ENCODE measurements at regions not wholly inside any gene's neighbourhood (a gene's known extent, or its start where the extent isn't known, plus 50 kb on each side); places are given as distances from the start of the nearest gene placed in this dataset.

DNA sequence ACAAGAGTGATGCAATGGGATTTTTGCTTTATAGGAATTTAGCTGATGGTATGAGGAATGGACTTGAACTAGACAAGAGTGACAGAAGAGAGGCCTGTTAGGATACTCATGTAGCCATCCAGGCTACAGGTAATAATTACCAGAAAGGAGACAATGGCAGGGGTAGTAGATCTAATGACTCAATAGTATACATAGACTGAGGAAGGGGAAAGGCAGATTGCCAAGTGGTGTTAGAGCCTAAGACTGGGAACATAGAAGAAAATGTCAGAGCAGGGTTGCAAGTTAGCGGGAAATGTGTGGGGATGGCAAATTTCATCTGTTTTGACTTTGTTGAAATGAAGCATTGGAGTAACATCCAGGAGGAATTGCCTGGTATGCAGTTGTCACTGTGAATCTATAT lies 295.6 kb downstream of the UTRN start:
- TF ChIP-seq, protein P1, sequence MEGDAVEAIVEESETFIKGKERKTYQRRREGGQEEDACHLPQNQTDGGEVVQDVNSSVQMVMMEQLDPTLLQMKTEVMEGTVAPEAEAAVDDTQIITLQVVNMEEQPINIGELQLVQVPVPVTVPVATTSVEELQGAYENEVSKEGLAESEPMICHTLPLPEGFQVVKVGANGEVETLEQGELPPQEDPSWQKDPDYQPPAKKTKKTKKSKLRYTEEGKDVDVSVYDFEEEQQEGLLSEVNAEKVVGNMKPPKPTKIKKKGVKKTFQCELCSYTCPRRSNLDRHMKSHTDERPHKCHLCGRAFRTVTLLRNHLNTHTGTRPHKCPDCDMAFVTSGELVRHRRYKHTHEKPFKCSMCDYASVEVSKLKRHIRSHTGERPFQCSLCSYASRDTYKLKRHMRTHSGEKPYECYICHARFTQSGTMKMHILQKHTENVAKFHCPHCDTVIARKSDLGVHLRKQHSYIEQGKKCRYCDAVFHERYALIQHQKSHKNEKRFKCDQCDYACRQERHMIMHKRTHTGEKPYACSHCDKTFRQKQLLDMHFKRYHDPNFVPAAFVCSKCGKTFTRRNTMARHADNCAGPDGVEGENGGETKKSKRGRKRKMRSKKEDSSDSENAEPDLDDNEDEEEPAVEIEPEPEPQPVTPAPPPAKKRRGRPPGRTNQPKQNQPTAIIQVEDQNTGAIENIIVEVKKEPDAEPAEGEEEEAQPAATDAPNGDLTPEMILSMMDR (IDR thresholded peaks at IDR 0.05) = no peak
- no peak for TF ChIP-seq TP53 (CRISPR knock-in tag; IDR thresholded peaks at IDR 0.05)
- TF ChIP-seq, protein P2, sequence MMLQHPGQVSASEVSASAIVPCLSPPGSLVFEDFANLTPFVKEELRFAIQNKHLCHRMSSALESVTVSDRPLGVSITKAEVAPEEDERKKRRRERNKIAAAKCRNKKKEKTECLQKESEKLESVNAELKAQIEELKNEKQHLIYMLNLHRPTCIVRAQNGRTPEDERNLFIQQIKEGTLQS (CRISPR knock-in tag; conservative IDR thresholded peaks at IDR 0.05) = no peak
- TF ChIP-seq, protein P3, sequence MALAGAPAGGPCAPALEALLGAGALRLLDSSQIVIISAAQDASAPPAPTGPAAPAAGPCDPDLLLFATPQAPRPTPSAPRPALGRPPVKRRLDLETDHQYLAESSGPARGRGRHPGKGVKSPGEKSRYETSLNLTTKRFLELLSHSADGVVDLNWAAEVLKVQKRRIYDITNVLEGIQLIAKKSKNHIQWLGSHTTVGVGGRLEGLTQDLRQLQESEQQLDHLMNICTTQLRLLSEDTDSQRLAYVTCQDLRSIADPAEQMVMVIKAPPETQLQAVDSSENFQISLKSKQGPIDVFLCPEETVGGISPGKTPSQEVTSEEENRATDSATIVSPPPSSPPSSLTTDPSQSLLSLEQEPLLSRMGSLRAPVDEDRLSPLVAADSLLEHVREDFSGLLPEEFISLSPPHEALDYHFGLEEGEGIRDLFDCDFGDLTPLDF (CRISPR knock-in tag; IDR thresholded peaks at IDR 0.05) = no peak
- TF ChIP-seq, protein P4, sequence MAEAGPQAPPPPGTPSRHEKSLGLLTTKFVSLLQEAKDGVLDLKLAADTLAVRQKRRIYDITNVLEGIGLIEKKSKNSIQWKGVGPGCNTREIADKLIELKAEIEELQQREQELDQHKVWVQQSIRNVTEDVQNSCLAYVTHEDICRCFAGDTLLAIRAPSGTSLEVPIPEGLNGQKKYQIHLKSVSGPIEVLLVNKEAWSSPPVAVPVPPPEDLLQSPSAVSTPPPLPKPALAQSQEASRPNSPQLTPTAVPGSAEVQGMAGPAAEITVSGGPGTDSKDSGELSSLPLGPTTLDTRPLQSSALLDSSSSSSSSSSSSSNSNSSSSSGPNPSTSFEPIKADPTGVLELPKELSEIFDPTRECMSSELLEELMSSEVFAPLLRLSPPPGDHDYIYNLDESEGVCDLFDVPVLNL (CRISPR knock-in tag; IDR thresholded peaks at IDR 0.05; ENCODE audit: borderline replicate concordance, low read depth) = no peak
- TF ChIP-seq, protein P5, sequence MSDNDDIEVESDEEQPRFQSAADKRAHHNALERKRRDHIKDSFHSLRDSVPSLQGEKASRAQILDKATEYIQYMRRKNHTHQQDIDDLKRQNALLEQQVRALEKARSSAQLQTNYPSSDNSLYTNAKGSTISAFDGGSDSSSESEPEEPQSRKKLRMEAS (CRISPR knock-in tag; IDR thresholded peaks at IDR 0.05) = no peak
- TF ChIP-seq, protein P6, sequence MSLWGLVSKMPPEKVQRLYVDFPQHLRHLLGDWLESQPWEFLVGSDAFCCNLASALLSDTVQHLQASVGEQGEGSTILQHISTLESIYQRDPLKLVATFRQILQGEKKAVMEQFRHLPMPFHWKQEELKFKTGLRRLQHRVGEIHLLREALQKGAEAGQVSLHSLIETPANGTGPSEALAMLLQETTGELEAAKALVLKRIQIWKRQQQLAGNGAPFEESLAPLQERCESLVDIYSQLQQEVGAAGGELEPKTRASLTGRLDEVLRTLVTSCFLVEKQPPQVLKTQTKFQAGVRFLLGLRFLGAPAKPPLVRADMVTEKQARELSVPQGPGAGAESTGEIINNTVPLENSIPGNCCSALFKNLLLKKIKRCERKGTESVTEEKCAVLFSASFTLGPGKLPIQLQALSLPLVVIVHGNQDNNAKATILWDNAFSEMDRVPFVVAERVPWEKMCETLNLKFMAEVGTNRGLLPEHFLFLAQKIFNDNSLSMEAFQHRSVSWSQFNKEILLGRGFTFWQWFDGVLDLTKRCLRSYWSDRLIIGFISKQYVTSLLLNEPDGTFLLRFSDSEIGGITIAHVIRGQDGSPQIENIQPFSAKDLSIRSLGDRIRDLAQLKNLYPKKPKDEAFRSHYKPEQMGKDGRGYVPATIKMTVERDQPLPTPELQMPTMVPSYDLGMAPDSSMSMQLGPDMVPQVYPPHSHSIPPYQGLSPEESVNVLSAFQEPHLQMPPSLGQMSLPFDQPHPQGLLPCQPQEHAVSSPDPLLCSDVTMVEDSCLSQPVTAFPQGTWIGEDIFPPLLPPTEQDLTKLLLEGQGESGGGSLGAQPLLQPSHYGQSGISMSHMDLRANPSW (CRISPR knock-in tag; conservative IDR thresholded peaks at IDR 0.05; ENCODE audit: low read depth) = no peak
- TF ChIP-seq CREM (CRISPR knock-in tag; IDR thresholded peaks at IDR 0.05) = no peak
- no peak for TF ChIP-seq TCF7 (CRISPR knock-in tag; IDR thresholded peaks at IDR 0.05; ENCODE audit: low read depth)
- TF ChIP-seq CBFB (CRISPR knock-in tag; IDR thresholded peaks at IDR 0.05; ENCODE audit: low read depth) = no peak
- TF ChIP-seq ZNF423 (CRISPR knock-in tag; IDR thresholded peaks at IDR 0.05) = no peak
- TF ChIP-seq, protein P7, sequence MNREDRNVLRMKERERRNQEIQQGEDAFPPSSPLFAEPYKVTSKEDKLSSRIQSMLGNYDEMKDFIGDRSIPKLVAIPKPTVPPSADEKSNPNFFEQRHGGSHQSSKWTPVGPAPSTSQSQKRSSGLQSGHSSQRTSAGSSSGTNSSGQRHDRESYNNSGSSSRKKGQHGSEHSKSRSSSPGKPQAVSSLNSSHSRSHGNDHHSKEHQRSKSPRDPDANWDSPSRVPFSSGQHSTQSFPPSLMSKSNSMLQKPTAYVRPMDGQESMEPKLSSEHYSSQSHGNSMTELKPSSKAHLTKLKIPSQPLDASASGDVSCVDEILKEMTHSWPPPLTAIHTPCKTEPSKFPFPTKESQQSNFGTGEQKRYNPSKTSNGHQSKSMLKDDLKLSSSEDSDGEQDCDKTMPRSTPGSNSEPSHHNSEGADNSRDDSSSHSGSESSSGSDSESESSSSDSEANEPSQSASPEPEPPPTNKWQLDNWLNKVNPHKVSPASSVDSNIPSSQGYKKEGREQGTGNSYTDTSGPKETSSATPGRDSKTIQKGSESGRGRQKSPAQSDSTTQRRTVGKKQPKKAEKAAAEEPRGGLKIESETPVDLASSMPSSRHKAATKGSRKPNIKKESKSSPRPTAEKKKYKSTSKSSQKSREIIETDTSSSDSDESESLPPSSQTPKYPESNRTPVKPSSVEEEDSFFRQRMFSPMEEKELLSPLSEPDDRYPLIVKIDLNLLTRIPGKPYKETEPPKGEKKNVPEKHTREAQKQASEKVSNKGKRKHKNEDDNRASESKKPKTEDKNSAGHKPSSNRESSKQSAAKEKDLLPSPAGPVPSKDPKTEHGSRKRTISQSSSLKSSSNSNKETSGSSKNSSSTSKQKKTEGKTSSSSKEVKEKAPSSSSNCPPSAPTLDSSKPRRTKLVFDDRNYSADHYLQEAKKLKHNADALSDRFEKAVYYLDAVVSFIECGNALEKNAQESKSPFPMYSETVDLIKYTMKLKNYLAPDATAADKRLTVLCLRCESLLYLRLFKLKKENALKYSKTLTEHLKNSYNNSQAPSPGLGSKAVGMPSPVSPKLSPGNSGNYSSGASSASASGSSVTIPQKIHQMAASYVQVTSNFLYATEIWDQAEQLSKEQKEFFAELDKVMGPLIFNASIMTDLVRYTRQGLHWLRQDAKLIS (CRISPR knock-in tag; IDR thresholded peaks at IDR 0.05; ENCODE audit: borderline replicate concordance) = no peak
- TF ChIP-seq ZNF232 (CRISPR knock-in tag; IDR thresholded peaks at IDR 0.05) = no peak

Data from WTC11 (cell line).